Tibial nerve (tissue), 4 donors: ENCODE measurements at regions not wholly inside any gene's neighbourhood (a gene's known extent, or its start where the extent isn't known, plus 50 kb on each side); places are given as distances from the start of the nearest gene placed in this dataset.

Experiments used
- DNase-seq, 2 donors: peaks; one replicate each; pipeline ENCODE4 v3.0.0-alpha.2; 2019; ENCODE audit warnings: low spot score in 2 of 2
- H3K27ac ChIP-seq, 4 donors: fragments of 200-600 bp; sonication (generic) in 3 of 4; one replicate each; pipeline ENCODE4 v1.5.1; 2017 to 2019; ENCODE audit warnings: mild to moderate bottlenecking in 1 of 4
- H3K27me3 ChIP-seq, 2 donors: fragments of 200-600 bp; sonication (generic) in 1 of 2; one replicate each; pipeline versions ENCODE4 v1.5.1 to v1.6.0; 2017 to 2019
- H3K36me3 ChIP-seq, 3 donors: fragments of 200-600 bp; sonication (generic); one replicate each; pipeline ENCODE4 v1.5.1; 2018 to 2019
- H3K4me1 ChIP-seq, 4 donors: fragments of 200-600 bp; sonication (generic) in 3 of 4; one replicate each; pipeline ENCODE4 v1.5.1; 2017 to 2019
- H3K4me3 ChIP-seq, 4 donors: fragments of 200-600 bp; sonication (generic) in 3 of 4; one replicate each; pipeline ENCODE4 v1.5.1; 2017 to 2019; ENCODE audit warnings: mild to moderate bottlenecking in 1 of 4, moderate library complexity in 1 of 4
- H3K9me3 ChIP-seq, 4 donors: fragments of 200-600 bp; sonication (generic) in 3 of 4; one replicate each; pipeline ENCODE4 v1.5.1; 2017 to 2019
- CTCF ChIP-seq, 5 experiments: fragments of 200-600 bp in 3 of 5; fragments of 450-650 bp in 2 of 5; sonication (generic) in 3 of 5; IDR thresholded peaks; one replicate each; pipeline ENCODE4 v1.5.1; 2016 to 2019; ENCODE audit warnings: antibody characterized with exemption in 5 of 5, mild to moderate bottlenecking in 3 of 5, moderate library complexity in 2 of 5
- EP300 ChIP-seq, 2 donors: sonication (generic); formaldehyde crosslinking; IDR thresholded peaks; one replicate each; pipeline ENCODE4 v1.6.1; 2017; ENCODE audit warnings: antibody characterized with exemption in 2 of 2, mild to moderate bottlenecking in 1 of 2
- POLR2A ChIP-seq, 2 donors: fragments of 450-650 bp; IDR thresholded peaks; one replicate each; pipeline ENCODE4 v1.6.1; 2017; ENCODE audit warnings: antibody characterized with exemption in 2 of 2, mild to moderate bottlenecking in 2 of 2, moderate library complexity in 2 of 2
- WGBS, 2 donors: methylation state at CpG; one replicate each; pipeline ENCODE4 v1.1.5; 2018; 5-methylcytosine and 5-hydroxymethylcytosine counted together

GRCh38 chr6:112486454-112486853 is 139.3 kb downstream of the RFPL4B start:
- H3K36me3 ChIP-seq, result no peaks in the 10 kb centered on the region
- TF ChIP-seq CTCF (IDR thresholded peaks at IDR 0.05) (no peak), POLR2A (IDR thresholded peaks at IDR 0.05) (no peak), EP300 (IDR thresholded peaks at IDR 0.05) (no peak)

GRCh38 chr6:112488238-112488637 is 141.1 kb downstream of the RFPL4B start:
- no peak for DNase-seq
- Histone ChIP-seq H3K27me3 (no peaks in the 10 kb centered on the region), H3K9me3 (no peaks in the 10 kb centered on the region), H3K4me3 (no peak overlapping the region), H3K36me3 (no peaks in the 10 kb centered on the region), H3K27ac (no peak overlapping the region), H3K4me1 (peaks cover 0 to 20% (median 0%) of the 10 kb centered on the region in 4 donors)
- WGBS, 2 donors, result 93 to 96% methylated on average over 2 of the region's 2 CpGs
- no peak for TF ChIP-seq POLR2A (IDR thresholded peaks at IDR 0.05)
- no peak for TF ChIP-seq CTCF (IDR thresholded peaks at IDR 0.05)

More at GRCh38 chr6:112486454-112486853, 139.3 kb downstream of the RFPL4B start:
- Histone ChIP-seq H3K4me1 (peaks cover 0 to 20% (median 0%) of the 10 kb centered on the region in 4 donors), H3K27ac (no peak overlapping the region), H3K9me3 (no peaks in the 10 kb centered on the region), H3K4me3 (no peak overlapping the region), H3K27me3 (no peaks in the 10 kb centered on the region)
- no peak for DNase-seq
- 60 to 66% methylated on average over 3 of the region's 3 CpGs for WGBS, 2 donors

DNA sequence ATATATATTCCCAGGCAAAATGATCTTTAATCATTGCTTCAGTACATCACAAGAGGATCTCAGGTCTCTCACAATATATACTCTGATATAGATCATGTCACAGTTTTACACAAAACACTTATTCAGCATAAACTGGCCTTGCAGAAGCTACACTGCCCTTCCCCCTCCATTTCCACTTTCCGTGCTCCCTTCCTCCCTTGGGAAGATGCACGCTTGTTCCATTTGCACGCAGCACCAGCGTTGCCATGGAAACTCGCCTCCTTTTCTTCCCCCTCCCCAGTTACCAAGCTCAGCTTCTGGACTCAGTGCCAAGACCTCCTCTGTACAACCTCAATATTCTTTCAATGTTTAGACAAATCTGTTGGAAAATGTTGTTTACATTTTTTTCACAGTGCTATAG is 154.6 kb downstream of the RFPL4B start:
- Histone ChIP-seq H3K36me3 (no peaks in the 10 kb centered on the region), H3K4me1 (peaks cover 0 to 8% (median 0%) of the 10 kb centered on the region in 4 donors), H3K4me3 (no peak overlapping the region), H3K27me3 (no peaks in the 10 kb centered on the region), H3K27ac (no peak overlapping the region), H3K9me3 (no peaks in the 10 kb centered on the region)
- no peak for DNase-seq
- TF ChIP-seq POLR2A (IDR thresholded peaks at IDR 0.05) (no peak), EP300 (IDR thresholded peaks at IDR 0.05) (no peak), CTCF (IDR thresholded peaks at IDR 0.05) (no peak)
- WGBS, 2 donors, result 13 to 21% methylated on average over 5 of the region's 5 CpGs

DNA sequence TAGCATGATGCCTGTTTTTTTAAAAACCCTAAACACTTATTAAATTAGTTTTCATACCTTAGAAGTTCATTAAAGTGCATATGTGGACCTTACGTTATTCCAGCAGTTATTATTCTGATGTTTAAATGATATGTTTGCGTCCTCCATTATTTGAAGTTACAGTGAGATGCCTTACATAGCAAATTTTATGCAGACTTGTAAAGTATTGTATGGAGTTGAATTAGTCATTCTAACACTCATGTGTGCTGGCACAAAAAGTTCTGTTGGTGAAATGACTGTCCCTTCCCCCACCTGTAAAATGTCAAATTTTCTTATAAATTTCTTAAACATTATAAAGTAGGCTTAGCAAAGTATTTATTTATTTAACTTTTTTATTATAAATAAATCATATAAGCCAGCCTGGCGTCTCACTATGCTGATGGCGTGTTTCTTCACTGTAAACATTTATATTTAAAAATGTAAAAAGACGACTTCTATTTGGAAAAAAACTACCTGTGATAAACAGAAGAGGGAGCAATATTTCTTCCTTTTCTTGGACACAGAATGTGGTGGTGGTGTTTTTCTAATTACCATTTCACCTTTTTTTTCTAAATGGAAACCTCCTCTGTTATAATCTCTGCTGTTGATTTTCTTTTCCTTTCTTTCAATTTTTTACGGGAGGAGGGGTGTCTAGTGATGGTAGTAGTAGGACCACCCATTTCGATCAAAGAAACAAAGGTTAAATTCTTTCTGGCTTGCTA is 155.4 kb downstream of the RFPL4B start:
- Histone ChIP-seq H3K27ac (no peak overlapping the region), H3K36me3 (no peaks in the 10 kb centered on the region), H3K4me3 (no peak overlapping the region), H3K9me3 (no peaks in the 10 kb centered on the region), H3K4me1 (peaks cover 0 to 8% (median 0%) of the 10 kb centered on the region in 4 donors), H3K27me3 (no peaks in the 10 kb centered on the region)
- TF ChIP-seq POLR2A (IDR thresholded peaks at IDR 0.05) (no peak), CTCF (IDR thresholded peaks at IDR 0.05) (peak in 3 of 5 experiments; percentile 18 to 36 (median 33))
- WGBS, 2 donors, result 35% methylated on average over 7 of the region's 7 CpGs
- no peak for DNase-seq

DNA sequence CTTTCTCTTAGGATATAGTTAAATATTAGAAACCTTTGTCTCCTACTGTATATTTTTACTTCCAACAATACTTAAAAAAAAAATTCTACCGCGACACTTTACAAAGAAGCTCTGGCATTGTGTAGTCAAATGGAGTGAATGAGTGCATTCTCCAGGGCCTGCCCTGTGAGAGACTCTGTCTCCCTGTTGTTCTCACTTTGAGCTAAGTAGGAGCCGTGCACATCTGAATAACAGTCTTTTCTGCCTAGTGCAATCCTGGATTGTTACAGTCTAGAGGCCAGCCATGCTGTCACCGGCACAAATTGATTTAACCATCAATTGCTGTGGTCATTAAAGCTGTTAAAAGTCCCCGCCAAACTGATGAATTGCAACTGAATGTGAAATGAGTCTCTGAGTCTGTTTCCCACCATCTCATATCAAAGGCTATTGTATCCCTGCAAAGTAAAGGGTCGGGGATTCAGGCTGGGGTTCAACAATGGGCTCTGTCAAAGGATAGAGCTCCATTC is 156.0 kb downstream of the RFPL4B start:
- TF ChIP-seq CTCF (IDR thresholded peaks at IDR 0.05) (no peak), EP300 (IDR thresholded peaks at IDR 0.05) (no peak), POLR2A (IDR thresholded peaks at IDR 0.05) (no peak)
- H3K27me3 ChIP-seq, result no peaks in the 10 kb centered on the region
- H3K36me3 ChIP-seq, result no peaks in the 10 kb centered on the region
- DNase-seq, result no peak
- H3K9me3 ChIP-seq, result no peaks in the 10 kb centered on the region
- no peak overlapping the region for H3K27ac ChIP-seq
- no peak overlapping the region for H3K4me3 ChIP-seq
- 29 to 32% methylated on average over 6 of the region's 6 CpGs for WGBS, 2 donors
- peaks cover 0 to 8% (median 0%) of the 10 kb centered on the region in 4 donors for H3K4me1 ChIP-seq
